ENCODE measurements at regions not wholly inside any gene's neighbourhood (a gene's known extent, or its start where the extent isn't known, plus 50 kb on each side); places are given as distances from the start of the nearest gene placed in this dataset.

- DNase-seq, result no peak
These were observed 52.6 kb upstream of the OLFM4 start for GRCh38 chr13:52975969-52976368.

DNA sequence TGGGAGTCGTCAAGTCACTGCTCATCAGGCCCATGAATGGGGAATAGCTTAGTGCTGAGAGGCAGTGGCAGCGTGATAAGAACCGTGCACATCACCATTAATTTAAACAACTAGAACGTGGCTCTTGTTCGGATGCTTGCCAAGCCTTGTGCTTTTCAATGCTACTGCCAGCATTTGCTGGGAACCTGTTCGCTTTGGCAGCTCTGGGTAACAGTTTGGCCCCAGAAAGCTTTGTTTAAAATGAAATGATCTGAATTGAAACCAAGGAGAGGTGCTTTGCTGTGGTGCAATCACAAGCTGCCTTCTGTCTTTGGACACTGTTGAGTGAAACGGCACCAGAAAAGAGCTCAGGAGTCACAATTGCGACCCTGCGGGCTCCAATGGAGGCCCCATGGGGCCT, 53.5 kb upstream of the OLFM4 start:
- DNase-seq, result no peak

GRCh38 chr13:52974711-52975110, 53.9 kb upstream of the OLFM4 start:
- DNase-seq, result no peak

- no peak for DNase-seq
These were observed 59.2 kb upstream of the OLFM4 start for GRCh38 chr13:52969373-52969772.

DNA sequence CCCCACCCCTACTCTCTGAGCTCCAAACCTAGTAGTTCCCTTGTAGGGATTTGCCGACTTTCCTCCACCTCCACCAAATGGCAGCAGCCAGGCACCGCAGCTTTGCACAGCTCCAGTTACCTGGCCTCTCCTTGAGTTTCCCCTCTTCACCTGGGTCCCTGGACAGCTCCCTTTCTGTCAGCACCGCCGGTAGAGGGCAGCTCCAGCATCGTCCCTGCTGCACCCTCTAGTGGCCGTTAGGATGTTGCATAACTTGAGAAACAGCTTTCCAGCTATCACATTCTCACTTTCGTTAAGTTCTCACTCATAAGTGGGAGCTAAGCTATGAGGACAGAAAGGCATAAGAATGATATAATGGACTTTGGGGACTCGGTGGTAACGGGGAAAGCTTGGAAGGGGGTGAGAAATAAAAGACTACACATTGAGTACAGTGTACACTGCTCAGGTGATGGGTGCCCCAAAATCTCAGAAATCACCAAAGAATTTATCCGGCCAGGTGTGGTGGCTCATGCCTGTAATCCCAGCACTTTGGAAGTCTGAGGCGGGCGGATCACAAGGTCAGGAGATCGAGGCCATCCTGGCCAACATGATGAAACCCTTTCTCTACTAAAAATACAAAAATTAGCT, 60.4 kb upstream of the OLFM4 start:
- peak; percentile 66 for DNase-seq

GRCh38 chr13:52961987-52962386, 66.6 kb upstream of the OLFM4 start:
- DNase-seq, result no peak

GRCh38 chr13:52961256-52961910, 67.2 kb upstream of the OLFM4 start:
- DNase-seq, result no peak

DNA sequence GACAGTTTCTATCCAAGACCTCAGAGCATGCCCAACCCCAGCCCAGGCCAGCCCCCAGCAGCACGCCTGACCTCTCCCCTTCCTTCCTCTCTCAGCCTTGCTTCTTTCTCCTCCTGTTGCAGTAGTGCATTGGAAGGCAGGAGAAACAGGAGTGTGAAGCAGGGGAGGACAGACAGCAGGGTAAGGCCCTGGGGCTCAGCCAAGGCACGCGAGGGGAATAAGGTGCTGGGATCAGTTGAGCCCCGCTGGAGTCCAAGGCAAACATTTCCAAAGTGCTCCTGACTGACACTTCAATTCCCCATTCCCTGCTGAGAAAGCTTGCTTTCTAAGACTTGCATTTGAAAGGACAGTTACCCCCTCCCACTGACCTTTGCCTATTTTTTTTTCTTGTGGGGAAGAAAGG, 73.1 kb upstream of the OLFM4 start:
- no peak for DNase-seq

GRCh38 chr13:52954838-52955237, 73.8 kb upstream of the OLFM4 start:
- no peak for DNase-seq

GRCh38 chr13:52950436-52950956, 78.1 kb upstream of the OLFM4 start:
- no peak for DNase-seq

DNA sequence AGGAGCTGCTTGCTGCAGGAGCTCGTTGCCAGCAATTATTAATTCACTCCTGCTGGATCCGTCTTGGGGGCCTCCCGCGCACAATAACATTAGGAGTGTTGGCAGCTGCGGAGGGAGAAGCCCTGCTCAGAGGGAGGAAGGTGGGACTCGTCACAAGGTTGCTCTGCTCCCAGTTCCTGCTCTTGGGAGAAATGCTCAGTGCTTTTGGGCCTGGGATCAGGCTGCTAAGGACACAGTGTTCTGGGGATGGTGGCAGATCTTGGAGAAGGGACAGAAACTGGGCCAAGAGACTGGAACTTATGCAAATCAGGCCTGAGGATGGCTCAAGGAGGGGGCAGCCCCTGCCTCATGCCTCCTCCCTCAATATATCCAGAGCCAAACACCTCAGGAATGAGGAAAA, 78.9 kb upstream of the OLFM4 start:
- no peak for DNase-seq

DNA sequence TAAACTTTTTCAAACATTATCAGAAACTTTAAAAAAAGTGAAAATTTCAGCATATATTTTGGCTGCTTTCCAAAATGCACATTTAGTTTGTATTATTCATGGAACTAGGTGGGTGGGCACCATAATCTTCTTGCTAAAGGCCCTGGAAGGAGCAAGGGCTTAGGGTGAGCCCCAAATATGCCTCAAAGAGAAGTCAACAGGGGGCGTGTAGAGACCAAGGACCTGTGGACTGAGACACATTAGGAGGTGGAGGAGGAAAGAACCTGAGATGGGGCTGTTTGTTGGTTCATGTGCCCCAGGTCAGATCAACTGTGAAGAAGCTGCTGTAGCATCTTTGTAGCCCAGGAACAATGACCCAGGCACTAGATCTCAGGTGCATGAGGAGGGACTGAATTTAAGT, 79.6 kb upstream of the OLFM4 start:
- no peak for DNase-seq

- DNase-seq, result no peak
These were observed 80.7 kb upstream of the OLFM4 start for GRCh38 chr13:52947921-52948373.

- DNase-seq, result no peak
These were observed 83.3 kb upstream of the OLFM4 start for GRCh38 chr13:52945348-52945747.

GRCh38 chr13:52944697-52945096, 83.9 kb upstream of the OLFM4 start:
- DNase-seq, result no peak

DNA sequence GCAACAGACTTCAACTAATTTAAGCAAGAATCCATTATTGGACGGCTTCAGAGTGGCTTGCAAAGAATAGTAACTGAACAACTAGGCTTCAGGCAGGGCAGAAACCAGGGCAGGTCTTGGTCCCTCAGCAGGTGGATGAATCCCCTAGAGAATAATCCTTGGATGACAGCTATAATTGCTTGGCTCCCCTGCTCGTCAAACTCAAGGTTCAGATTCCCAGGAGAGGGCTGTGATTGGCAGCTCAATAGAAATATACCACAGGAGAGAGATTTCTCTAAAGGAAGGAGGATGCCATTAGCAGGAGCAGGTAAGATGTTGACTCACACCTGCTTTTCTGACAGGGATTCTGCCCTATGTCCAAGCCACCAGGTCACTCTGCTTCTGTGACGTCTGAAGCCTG, 89.6 kb upstream of the PCDH8 start:
- DNase-seq, result no peak

DNA sequence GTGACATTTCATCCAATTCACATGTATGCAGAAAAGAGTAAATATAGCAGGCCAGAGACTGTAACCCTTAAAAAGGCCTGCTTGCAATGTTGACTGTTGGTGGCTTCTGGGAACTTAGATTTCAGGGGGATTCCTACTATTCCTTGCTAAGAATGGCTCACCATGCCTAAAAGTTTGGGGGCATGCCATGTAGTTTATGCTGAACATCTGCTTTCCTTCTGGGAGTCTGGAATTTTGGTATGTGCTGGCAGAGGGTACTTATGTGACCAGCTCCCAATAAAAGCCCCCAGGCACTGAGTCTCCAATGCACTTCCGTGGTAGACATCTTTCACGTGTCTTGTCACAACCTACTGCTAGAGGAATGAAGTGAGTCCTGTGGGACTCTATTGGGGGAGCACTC, 88.4 kb upstream of the PCDH8 start:
- no peak for DNase-seq

GRCh38 chr13:52934258-52934657, 85.8 kb upstream of the PCDH8 start:
- no peak for DNase-seq

- DNase-seq, result no peak
These were observed 85.2 kb upstream of the PCDH8 start for GRCh38 chr13:52933547-52934210.

DNA sequence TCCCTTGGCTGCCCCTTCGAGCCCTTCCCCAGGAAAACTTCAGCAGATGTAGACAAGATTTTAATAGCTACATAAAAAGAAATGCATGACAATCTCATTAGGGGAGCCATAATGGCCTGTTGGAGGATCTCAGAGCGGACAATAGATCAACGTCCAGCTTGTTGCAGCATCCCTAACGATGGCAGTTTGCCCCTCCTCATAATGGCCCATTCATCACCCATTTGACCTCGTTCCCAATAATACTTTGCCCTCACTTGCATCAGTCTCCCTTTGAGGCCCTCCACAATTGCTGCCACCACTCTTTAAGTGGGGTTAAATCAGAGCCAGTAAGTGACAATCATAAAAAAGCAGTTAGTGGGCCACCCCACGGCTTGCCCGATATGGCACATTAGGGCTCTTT, 84.7 kb upstream of the PCDH8 start:
- no peak for DNase-seq

GRCh38 chr13:52932649-52933048, 84.2 kb upstream of the PCDH8 start:
- no peak for DNase-seq

DNA sequence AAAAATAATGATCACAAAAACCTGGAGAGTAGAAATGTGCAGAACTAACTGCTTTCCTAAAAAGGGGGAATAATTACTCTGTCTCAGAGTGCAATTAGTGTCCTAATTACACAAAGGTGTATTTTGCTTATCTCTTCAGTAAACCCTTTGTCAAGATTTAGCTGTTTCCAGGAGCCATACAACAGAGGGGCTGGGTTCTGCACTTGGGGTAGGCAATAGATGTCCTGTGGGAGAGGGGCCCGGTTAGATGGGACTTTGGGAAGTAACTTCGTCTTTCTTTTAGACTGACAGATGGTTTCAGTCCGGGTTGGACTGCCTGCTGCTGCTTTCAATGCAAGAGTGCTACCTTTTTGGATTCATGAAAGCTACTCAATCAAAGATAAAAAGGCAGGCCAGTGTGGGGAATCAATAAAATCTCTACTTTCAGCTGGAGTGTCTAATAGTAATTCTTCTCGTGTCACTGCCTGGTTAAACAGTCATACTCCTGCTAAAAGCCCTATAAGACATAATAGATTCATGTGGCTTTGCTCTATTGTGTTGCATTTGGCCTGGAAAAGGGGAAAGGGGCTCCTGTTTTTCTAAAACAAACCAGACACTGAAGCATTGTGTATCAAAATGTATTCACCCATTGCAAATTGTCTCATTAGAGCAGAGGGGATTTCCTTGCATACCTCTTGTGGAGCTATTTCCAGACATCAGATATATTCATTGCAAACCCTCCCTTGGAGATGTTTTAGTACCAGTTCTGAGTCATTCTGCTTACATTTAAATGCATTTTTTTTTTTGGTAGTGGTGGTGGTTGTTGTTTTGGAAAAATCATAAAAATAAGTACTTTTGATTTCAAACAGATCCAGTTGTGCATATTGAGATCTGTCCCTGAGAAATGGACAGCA, 83.3 kb upstream of the PCDH8 start:
- no peak for DNase-seq

GRCh38 chr13:52931131-52931530, 82.7 kb upstream of the PCDH8 start:
- DNase-seq, result no peak
